NCI-H2081 treated with DMSO at 0.1 percent for 48 hours (cell line): ENCODE measurements at regions not wholly inside any gene's neighbourhood (a gene's known extent, or its start where the extent isn't known, plus 50 kb on each side); places are given as distances from the start of the nearest gene placed in this dataset.
"Not testable (repeated sequence)": the region's sequence is repeated elsewhere in the genome, so short reads cannot be mapped to it uniquely, and the experiment has no call there.

Experiments
- DNase-seq: peaks from one replicate; lab custom pipeline; 2025; lab: John Stamatoyannopoulos, UW

DNA sequence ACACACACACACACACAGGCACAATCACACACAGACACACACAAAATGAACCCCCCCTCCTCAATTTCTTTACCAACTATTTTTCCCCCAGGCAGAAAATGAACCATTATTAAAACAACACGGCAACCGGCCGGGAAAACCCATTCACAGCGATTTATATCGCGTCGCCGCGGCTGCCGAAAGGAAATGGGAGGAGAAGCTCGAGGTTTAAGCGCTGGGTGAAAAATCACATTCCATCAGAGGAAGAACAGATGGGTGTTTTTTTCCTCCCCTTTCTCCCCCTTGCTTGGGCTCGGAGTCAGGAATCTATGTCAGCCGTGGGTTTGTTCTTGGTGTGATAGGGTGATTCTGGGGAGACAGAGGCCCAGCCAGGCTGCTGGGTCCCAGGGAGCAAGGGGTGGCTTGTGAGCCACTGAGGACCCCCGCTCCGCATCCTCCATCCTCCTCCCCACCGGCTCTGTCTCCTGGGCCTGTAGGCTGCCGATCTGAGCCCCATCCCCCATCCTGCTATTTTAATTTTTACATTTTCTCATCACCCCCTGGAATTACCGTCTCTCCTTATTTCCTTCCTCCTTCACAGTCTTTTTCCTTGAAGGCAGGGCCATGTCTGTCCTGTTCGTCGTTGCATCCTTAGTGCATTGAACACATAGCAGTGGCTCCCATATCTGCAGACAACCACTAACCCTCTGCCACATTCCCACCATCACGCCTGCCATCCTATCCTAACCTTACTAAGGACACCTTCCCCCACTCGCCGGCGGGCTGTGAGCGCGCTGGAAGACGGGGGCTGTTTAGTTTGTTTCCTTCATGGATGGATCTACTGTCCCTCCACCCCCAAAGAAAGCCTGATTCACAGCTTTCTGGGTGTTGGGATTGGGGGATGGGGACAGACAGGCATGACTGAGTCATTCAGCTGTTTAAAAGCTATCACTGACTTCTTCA lies 137.7 kb downstream of the CRLF3 start:
- DNase-seq: not testable (repeated sequence)

DNA sequence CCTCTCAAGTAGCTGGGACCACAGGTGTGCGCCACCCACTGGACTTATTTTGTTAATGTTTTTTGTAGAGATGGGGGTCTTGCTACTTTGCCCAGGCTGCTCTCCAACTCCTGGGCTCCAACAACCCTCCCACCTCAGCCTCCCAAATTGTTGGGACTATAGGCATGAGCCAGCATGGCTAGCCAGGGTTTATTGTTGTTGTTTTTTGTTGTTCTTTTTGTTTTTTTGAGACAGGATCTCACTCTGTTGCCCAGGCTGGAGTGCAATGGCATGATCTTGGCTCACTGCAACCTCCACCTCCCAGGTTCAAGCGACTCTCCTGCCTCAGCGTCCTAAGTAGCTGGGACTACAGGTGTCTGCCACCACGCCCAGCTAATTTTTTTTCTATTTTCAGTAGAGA lies 142.2 kb downstream of the CRLF3 start:
- not testable (repeated sequence) for DNase-seq

DNA sequence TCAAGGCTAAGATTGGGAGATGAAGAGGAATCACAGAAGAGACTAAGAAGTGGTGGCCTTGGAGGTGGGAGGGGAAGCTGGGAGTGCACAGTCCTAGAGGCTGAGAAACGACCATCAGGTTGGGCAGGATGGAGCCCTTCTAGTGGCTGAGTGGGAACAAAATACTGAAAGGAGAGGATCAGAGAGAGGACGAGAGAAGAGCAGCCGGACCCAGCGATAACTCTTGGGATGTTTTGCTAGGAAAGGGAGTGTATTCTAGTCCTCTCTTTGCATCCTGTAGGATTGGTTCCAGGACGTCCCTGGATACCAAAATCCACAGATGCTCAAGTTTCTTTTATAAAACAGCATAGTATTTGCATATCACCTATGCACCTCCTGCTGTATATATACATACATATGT lies 143.8 kb downstream of the CRLF3 start:
- not testable (repeated sequence) for DNase-seq

DNA sequence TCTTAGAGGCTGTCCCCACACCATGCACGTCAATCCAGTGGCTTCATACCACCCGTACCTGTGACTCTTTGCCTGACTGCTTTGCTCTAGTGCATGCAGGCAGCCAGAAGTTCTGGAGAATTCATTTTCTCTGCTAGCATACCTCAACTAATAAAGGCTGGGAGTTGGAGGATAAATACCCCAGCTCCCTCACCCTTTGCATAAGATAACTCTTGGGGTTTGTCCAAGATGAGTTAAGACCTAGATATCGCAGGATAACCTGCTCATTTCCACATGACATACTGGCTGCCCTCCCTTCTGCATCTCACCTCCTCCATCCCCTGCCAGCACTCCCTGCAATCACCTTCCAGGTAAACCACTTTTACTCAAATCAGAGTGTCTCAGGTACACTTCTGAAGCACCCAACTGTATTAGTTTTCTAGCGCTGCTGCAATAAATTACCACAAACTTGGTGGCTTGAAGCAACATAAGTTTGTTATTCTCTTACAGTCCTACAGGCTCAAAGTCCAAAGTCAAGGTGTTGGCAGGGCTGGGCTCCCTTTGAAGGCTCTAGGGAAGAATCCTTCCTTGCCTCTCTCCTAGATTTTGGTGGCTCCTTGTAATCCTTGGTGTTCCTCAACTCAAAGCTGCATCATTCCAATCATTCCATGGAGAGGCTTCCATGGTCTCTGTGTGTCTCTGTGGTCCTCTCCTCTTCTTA lies 146.8 kb downstream of the CRLF3 start:
- no peak for DNase-seq

DNA sequence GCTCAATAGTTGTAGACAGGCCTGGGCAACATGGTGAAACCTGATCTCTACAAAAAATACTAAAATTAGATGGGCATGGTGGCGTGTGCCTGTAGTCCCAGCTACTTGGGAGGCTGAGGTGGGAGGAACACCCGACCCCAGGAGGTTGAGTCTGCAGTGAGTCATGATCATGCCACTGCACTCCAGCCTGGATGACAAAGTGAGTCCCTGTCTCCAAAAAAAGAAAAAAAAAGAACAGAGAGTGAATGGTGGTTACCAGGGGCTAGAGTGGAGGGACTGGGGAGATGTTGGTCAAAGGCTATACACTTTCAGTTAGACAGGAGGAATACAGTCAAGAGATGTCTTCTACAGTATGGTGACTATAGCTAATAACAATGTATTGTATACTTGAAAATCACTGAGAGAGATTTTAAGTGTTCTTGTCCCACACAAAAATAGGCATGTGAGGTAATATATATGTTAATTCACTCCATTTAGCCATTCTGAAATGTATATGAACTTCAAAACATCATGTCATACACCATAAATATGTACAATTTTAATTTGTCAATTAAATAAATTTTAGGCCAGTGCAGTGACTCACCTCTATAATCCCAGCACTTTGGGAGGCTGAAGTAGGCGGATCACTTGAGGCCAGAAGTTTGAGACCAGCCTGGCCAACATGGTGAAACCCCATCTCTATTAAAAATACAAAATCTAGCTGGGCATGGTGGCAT lies 148.6 kb downstream of the CRLF3 start:
- not testable (repeated sequence) for DNase-seq

- DNase-seq: not testable (repeated sequence)
Measured at GRCh38 chr17:30669217-30669649, 155.3 kb downstream of the CRLF3 start.

GRCh38 chr17:30668360-30669181 lies 155.9 kb downstream of the CRLF3 start:
- DNase-seq: not testable (repeated sequence)

GRCh38 chr17:30667657-30668359 lies 156.7 kb downstream of the CRLF3 start:
- not testable (repeated sequence) for DNase-seq

- DNase-seq: not testable (repeated sequence)
Measured at GRCh38 chr17:30666838-30667656, 157.4 kb downstream of the CRLF3 start.

GRCh38 chr17:30663727-30664455 lies 160.6 kb downstream of the CRLF3 start:
- DNase-seq: not testable (repeated sequence)

DNA sequence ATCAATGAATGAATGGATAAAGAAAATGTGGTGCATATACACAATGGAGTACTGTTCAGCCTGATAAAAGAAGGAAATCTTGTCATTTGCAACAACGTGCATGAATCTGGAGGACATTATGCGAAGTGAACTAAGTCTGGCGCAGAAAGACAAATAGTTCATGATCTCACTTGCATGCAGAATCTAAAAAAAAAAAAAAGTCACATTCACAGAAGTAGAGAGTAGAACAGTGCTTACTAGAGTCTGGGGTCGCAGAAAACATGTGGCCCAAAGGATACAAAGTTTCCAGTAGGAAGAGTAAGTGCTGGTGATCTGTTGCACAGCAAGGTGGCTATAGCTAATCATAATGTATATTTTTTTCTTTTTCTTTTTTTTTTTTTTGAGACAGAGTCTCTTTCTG lies 167.3 kb downstream of the CRLF3 start:
- not testable (repeated sequence) for DNase-seq

- DNase-seq: not testable (repeated sequence)
Measured at GRCh38 chr17:30653038-30653437, 171.5 kb downstream of the CRLF3 start.

- not testable (repeated sequence) for DNase-seq
Measured at GRCh38 chr17:30650149-30650548, 172.9 kb downstream of the GOSR1 start.

- DNase-seq: not testable (repeated sequence)
Measured at GRCh38 chr17:30648015-30648620, 170.9 kb downstream of the GOSR1 start.

DNA sequence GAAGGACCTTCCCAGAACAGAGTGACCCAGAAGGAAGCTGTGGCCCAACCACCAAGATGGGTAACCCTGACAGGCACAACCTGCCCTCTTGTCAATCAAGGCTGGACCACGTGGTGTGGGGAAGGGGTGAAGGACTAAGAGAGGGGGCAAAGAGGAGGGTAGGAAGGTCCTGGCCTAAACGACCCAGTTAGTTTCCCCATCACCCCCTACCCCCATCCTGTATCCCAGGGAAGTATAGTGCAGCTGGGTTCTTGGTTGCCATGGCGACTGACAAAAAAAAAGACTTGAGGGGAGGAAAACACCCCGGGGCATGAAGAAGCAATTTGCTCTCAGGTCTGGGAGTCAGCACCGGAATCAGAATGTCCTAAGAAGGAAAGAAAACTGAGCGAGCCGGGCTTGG lies 168.7 kb downstream of the GOSR1 start:
- DNase-seq: not testable (repeated sequence)

DNA sequence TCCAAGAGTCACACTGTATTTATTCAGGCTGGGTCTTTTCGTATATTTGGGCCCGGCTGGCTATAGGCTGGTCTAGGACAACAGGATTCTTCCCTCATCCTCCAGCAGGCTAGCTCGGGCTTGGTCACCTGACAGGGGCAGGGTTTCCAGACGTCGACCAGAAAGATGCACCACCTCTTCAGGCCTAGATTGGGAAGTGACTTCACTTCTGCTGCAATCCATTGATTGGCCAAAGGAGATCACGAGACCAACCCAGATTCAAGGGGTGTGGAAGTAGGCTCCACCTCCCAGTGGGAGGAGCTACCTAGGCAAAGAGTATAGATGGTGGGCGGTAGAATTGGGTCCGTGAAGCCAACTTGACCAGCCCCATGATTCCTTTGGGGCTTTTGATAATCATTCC lies 167.5 kb downstream of the GOSR1 start:
- DNase-seq: not testable (repeated sequence)

DNA sequence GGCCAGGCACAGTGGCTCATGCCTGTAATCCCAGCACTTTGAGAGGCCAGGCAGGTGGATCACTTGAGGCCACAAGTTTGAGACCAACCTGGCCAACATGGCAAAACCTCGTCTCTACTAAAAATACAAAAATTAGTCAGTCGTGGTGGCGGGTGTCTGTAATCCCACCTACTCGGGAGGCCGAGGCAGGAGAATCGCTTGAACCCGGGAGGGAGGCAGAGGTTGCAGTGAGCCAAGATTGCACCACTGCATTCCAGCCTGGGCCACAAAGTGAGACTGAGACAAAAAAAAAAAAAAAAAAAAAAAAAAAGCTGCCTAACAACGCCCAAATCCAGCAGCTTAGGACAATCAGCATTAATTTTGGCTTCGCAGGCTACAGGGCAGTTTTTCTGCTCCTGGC lies 167.1 kb downstream of the GOSR1 start:
- DNase-seq: not testable (repeated sequence)

- DNase-seq: not testable (repeated sequence)
Measured at GRCh38 chr17:30641428-30641827, 164.2 kb downstream of the GOSR1 start.

DNA sequence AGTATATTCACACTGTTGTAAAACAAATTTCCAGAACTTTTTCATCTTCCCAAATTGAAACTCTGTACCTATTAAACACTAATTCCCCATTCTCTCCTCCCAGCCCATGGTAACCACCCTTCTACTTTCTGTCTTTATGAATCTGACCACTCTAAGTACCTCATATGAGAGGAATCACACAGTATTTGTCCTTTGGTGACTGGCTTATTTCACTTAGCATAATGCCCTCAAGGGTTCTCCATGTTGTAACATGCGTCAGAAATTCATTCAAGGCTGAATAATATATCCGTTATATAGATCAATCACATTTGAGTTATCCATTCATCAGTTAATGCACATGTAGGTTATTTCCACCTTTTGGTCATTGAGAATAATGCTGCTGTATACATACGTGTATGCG lies 162.2 kb downstream of the GOSR1 start:
- not testable (repeated sequence) for DNase-seq
